Right lobe of liver (tissue), 4 donors: ENCODE measurements at regions not wholly inside any gene's neighbourhood (a gene's known extent, or its start where the extent isn't known, plus 50 kb on each side); places are given as distances from the start of the nearest gene placed in this dataset.

ENCODE experiments used
- CTCF ChIP-seq, 4 donors: fragments of 200-600 bp in 3 of 4; fragments of 450-650 bp in 1 of 4; IDR thresholded peaks; one replicate each; pipeline versions ENCODE4 v1.5.1 to v1.8.0; 2016 to 2022; ENCODE audit warnings: antibody characterized with exemption in 4 of 4, mild to moderate bottlenecking in 2 of 4
- POLR2A ChIP-seq: fragments of 450-650 bp; IDR thresholded peaks from one replicate; pipeline ENCODE4 v1.6.1; 2017; ENCODE audit warnings: antibody characterized with exemption, mild to moderate bottlenecking
- donor health status: DM: no; HTN: no; CAD: no.
- donor health status: DM: no; HTN: no; CAD: no.
- donor health status: DM: no; HTN: yes; CAD: no.

GRCh38 chr4:84166486-84166885 is 332.6 kb downstream of the NKX6-1 start:
- TF ChIP-seq CTCF (IDR thresholded peaks at IDR 0.05) (no peak), POLR2A (no peak)
